ENCODE measurements at regions not wholly inside any gene's neighbourhood (a gene's known extent, or its start where the extent isn't known, plus 50 kb on each side); places are given as distances from the start of the nearest gene placed in this dataset.
"Not testable (repeated sequence)": the region's sequence is repeated elsewhere in the genome, so short reads cannot be mapped to it uniquely, and the experiment has no call there.

DNA sequence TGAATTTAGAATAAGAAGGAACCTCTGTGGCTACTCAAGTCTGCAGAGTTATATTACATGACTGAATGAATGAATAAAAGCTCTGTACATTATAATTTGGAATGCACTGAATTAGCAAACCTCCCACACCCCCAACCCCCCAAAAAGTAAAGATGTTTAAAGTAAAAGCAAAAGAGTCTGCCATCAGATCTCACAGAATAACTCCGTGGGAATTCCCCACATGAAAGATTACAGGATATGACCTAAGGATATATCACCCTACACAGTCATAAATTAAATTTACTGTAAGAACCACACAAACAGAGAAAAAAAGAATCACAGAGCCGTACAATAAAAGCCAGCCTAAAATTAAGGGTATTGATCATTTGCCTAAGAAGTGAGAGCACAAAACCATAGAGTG, 587.3 kb downstream of the PTPRC start:
- peak; percentile 46 to 54 for DNase-seq

DNA sequence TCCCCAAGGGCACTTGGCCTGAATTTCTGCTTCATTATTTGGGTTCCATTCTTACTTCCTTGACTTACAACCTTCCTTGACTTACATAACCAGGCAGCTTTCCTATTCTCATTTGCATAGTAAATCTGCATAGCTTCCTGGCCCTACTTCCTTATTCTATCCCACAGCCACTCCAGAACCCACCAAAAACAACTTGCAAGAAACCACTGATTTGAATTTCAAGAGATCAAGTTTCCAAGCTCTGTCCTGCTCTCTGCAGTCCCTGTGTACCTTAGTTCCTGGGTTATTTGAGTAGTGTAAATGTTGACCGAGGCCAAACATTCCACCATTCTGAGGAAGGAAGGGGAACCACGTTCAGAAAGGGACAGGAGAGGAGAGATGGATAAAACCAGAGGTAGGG, 603.3 kb downstream of the PTPRC start:
- Mint-ChIP-seq H3K4me1 (ENCODE audit: low read depth) (peaks cover 15% of the 10 kb centered on the region), H3K27ac (no peak overlapping the region), H3K36me3 (ENCODE audit: insufficient read depth in 2 of 2) (no peaks in the 10 kb centered on the region), H3K27me3 (ENCODE audit: low read depth) (peaks cover 14% of the 10 kb centered on the region), H3K9me3 (no peaks in the 10 kb centered on the region), H3K4me3 (no peak overlapping the region)
- no peak for DNase-seq
- no peak for ATAC-seq (replicated peaks in 1 of 2)

More for the DNA sequence above, 587.3 kb downstream of the PTPRC start:
- no peaks in the 10 kb centered on the region for H3K27me3 Mint-ChIP-seq (ENCODE audit: low read depth)
- H3K4me1 Mint-ChIP-seq (ENCODE audit: low read depth), result peaks cover 25% of the 10 kb centered on the region
- H3K27ac Mint-ChIP-seq, result peak overlapping the region; percentile 66
- H3K4me3 Mint-ChIP-seq, result peak overlapping the region; percentile 67 to 78
- peaks cover 2 to 3% of the 10 kb centered on the region in 2 donors for H3K36me3 Mint-ChIP-seq (ENCODE audit: insufficient read depth in 2 of 2)
- peak; percentile 98 for ATAC-seq (replicated peaks in 1 of 2)
- H3K9me3 Mint-ChIP-seq, result peaks cover 0 to 5% of the 10 kb centered on the region in 2 donors

DNA sequence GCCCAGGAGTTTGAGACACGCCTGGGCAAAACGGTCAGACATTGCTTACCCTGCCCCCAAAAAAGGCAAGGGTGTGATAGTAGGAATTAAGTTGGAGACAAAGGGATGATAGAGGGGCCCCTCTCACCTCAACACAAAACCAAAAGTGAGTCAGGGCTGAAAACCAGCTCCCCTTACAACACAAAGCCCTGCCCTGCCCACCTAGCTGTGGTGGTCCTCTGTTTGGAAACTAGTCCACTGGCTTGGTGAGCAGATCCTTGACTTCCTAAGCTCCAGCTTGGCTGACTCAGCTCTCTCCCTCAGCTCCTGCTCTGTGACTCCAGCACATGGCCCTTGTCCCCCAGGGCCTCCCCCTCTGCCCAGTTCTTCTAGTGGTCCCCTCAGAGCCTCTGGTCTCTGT, 603.8 kb downstream of the PTPRC start:
- H3K4me3 Mint-ChIP-seq, result no peak overlapping the region
- H3K9me3 Mint-ChIP-seq, result no peaks in the 10 kb centered on the region
- no peak overlapping the region for H3K27ac Mint-ChIP-seq
- no peaks in the 10 kb centered on the region for H3K36me3 Mint-ChIP-seq (ENCODE audit: insufficient read depth in 2 of 2)
- H3K27me3 Mint-ChIP-seq (ENCODE audit: low read depth), result peaks cover 17% of the 10 kb centered on the region
- DNase-seq (no peak), ATAC-seq (replicated peaks in 1 of 2) (no peak)
- peaks cover 15% of the 10 kb centered on the region for H3K4me1 Mint-ChIP-seq (ENCODE audit: low read depth)

DNA sequence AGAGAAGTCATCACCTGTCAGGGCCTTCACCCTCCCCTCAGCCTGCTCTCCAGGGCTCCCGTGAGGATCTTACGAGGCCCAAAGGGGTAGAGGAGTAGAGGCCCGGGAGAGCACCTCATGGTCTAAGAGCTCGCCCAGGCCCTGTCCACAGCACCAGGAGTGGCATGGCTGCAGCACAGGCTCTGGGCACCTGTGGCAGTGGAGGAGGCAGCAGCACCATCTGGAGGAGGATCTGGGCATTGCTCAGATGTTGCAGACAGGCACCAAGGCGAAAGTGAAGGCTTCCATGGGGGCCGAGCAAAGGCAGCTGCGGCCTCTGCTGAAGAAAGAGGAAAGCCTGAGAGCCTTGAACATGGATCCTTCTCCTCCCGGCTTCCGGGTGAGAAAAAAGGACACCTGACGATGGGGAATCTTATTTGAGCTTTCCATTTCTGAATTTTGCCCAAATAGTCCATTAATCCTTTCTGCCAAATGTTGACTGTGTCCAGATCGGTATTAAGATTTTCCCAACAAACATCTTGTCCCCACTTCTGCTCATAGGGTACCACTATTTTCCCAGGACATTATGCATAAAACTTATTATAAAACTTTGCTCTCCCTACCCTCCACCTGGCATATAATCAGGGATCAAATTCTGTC, 604.7 kb downstream of the PTPRC start:
- Mint-ChIP-seq H3K27me3 (ENCODE audit: low read depth) (peaks cover 24% of the 10 kb centered on the region), H3K36me3 (ENCODE audit: insufficient read depth in 2 of 2) (no peaks in the 10 kb centered on the region), H3K9me3 (no peaks in the 10 kb centered on the region), H3K27ac (no peak overlapping the region), H3K4me1 (ENCODE audit: low read depth) (peaks cover 15% of the 10 kb centered on the region), H3K4me3 (peak overlapping the region in 1 of 2 donors; percentile 36)
- ATAC-seq (replicated peaks in 1 of 2), result peak; percentile 94 to 99
- DNase-seq, result peak; percentile 73 to 81

DNA sequence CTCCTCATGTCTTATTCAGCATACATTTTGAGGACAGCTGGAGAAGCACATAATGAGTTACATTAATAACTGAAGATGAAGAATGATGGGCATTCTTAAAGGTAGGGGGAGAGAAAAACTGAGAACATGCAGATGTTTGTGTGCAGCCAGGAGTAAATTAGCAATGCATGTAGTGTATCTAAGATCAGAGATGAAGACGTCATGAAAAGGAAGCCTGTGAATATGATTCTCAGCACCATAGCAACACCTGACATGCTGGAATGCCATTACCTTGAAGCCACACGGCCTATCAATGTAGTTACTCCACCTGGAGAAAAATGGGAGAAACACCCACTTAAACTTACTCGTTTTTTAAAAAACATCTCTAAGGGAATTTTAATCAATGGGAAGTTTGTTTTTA, 607.1 kb downstream of the PTPRC start:
- Mint-ChIP-seq H3K4me3 (no peak overlapping the region), H3K36me3 (ENCODE audit: insufficient read depth in 2 of 2) (no peaks in the 10 kb centered on the region)

DNA sequence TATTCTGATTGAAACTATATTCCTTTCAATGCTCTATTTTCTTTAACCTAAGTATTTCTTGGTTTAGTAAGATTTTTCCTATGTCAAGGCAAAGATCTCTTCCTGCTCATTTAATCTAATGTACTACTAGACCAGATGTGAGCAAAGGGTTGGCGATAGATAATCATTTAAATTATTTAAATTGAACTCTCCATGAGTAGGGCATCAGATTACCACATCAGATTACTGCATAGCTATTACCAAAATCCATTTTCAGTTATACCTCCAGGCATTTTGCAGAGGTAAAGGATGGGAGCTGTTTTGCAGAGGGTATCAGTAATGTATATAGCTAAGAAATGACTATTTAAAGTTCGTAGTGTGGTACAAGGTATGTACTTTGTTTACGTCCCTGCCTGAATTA, 607.9 kb downstream of the PTPRC start:
- DNase-seq, result no peak

More for the DNA sequence above, 607.1 kb downstream of the PTPRC start:
- Mint-ChIP-seq H3K4me1 (ENCODE audit: low read depth) (peaks cover 15% of the 10 kb centered on the region), H3K27me3 (ENCODE audit: low read depth) (peaks cover 22% of the 10 kb centered on the region), H3K27ac (no peak overlapping the region), H3K9me3 (no peaks in the 10 kb centered on the region)
- ATAC-seq (replicated peaks in 1 of 2) (no peak), DNase-seq (no peak)

DNA sequence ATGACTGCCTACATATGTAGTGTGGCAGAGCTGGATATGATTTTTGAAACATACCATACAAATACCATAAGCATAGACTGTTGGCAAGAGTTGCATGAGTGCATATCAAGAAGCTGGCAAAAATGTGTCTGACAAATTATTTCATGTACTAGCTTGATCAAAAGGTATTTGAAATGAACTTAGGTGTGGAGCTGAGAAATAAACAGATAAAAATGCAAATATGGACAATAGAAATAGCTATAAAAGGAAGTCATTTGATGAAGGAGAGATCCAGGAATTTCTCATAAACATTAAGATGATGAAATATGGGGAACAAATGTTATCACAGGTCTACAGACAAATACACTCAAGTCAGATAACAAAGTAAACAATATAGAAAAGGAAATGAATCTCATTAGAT, 609.1 kb downstream of the PTPRC start:
- Mint-ChIP-seq H3K36me3 (ENCODE audit: insufficient read depth in 2 of 2) (no peaks in the 10 kb centered on the region), H3K9me3 (no peaks in the 10 kb centered on the region), H3K27ac (no peak overlapping the region), H3K27me3 (ENCODE audit: low read depth) (peaks cover 22% of the 10 kb centered on the region), H3K4me1 (ENCODE audit: low read depth) (peaks cover 13% of the 10 kb centered on the region), H3K4me3 (no peak overlapping the region)
- ATAC-seq (replicated peaks in 1 of 2) (no peak), DNase-seq (no peak)

More for the DNA sequence above, 607.9 kb downstream of the PTPRC start:
- Mint-ChIP-seq H3K4me3 (no peak overlapping the region), H3K9me3 (no peaks in the 10 kb centered on the region), H3K36me3 (ENCODE audit: insufficient read depth in 2 of 2) (no peaks in the 10 kb centered on the region), H3K27ac (no peak overlapping the region), H3K4me1 (ENCODE audit: low read depth) (peaks cover 15% of the 10 kb centered on the region), H3K27me3 (ENCODE audit: low read depth) (peaks cover 22% of the 10 kb centered on the region)
- ATAC-seq (replicated peaks in 1 of 2), result no peak

DNA sequence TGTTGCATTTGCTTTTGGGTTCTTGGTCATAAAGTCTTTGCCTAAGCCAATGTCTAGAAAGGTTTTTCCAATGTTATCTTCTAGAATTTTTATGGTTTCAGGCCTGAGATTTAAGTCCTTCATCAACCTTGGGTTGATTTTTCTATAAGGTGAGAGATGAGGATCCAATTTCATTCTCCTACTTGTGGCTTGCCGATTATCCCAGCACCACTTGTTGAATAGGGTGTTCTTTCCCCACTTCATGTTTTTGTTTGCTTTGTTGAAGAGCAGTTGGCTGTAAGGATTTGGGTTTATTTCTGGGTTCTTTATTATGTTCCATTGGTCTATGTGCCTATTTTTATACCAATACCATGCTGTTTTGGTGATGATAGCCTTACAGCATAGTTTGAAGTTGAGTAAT, 615.2 kb downstream of the PTPRC start:
- not testable (repeated sequence) for DNase-seq; H3K4me1 Mint-ChIP-seq (ENCODE audit: low read depth); H3K4me3 Mint-ChIP-seq; ATAC-seq (replicated peaks in 1 of 2); H3K9me3 Mint-ChIP-seq; H3K27ac Mint-ChIP-seq; H3K36me3 Mint-ChIP-seq (ENCODE audit: insufficient read depth in 2 of 2)
- H3K27me3 Mint-ChIP-seq (ENCODE audit: low read depth), result peaks cover 32% of the 10 kb centered on the region

DNA sequence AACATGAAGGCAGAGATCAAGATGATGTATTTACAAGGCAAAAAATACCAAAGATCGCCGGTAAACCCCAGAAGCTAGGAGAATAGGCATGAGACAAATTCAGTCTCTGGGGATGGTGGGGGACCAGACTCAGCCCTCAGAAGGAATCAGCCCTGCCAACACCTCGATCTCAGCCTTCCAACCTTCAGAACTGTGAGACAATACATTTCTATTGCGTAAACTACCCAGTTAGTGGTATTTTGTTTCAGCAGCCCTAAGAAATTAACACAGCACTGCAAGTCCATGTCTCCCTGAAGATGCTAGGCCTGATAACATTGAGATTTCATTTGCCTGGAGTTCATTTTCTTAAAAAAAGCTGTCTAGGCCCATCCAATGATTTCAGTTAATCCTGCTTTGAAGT, 622.5 kb downstream of the PTPRC start:
- no peaks in the 10 kb centered on the region for H3K9me3 Mint-ChIP-seq
- peaks cover 10% of the 10 kb centered on the region for H3K4me1 Mint-ChIP-seq (ENCODE audit: low read depth)
- peaks cover 7% of the 10 kb centered on the region for H3K27me3 Mint-ChIP-seq (ENCODE audit: low read depth)
- no peak for DNase-seq
- peaks cover 2 to 3% of the 10 kb centered on the region in 2 donors for H3K36me3 Mint-ChIP-seq (ENCODE audit: insufficient read depth in 2 of 2)
- H3K4me3 Mint-ChIP-seq, result no peak overlapping the region
- no peak for ATAC-seq (replicated peaks in 1 of 2)
- H3K27ac Mint-ChIP-seq, result no peak overlapping the region

DNA sequence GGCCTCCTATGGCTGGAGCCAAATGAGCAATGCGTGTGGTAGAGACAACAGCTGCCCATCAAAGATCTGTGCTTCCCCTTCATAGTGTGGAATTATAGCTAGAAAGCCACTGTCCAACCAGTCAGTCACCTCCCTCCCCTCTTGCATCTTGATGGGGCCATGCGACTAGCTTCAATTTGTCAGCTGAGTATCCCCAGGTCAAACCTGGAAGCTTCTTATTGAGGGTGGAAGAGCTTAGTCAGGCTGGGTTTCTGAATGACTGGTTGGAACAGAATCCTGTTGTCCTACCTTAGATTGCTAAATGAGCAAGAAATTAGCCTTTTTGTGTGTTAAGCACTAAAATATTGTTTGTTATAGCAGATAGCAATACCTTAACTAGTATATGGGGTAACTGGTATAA, 625.4 kb downstream of the PTPRC start:
- DNase-seq (peak in 1 of 2 donors; percentile 5), ATAC-seq (replicated peaks in 1 of 2) (peak in 1 of 2 donors; percentile 48)
- Mint-ChIP-seq H3K27ac (no peak overlapping the region), H3K4me1 (ENCODE audit: low read depth) (peaks cover 10% of the 10 kb centered on the region), H3K36me3 (ENCODE audit: insufficient read depth in 2 of 2) (peaks cover 0 to 2% of the 10 kb centered on the region in 2 donors), H3K27me3 (ENCODE audit: low read depth) (peaks cover under 1% of the 10 kb centered on the region), H3K4me3 (no peak overlapping the region), H3K9me3 (no peaks in the 10 kb centered on the region)

DNA sequence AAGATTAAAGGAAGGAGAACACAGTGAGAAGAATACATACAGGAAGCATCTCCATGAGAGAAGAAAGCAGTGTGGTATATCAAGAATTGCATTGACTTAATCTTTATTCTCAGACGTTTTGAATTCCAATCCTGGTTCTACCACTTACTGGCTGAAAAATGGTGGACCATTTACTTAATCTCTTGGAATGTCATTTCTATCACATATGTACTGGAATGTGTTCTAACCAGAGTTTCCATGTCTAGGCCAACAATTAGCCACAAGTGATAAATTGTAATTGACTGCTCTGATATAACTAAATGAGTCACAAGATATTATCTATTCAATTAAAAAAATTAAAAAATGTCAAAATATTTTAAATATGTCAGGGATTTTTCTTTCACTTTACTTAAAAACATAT, 626.1 kb downstream of the PTPRC start:
- H3K36me3 Mint-ChIP-seq (ENCODE audit: insufficient read depth in 2 of 2), result peaks cover 0 to 2% of the 10 kb centered on the region in 2 donors
- H3K4me3 Mint-ChIP-seq, result no peak overlapping the region
- DNase-seq, result no peak
- no peak overlapping the region for H3K27ac Mint-ChIP-seq
- no peak for ATAC-seq (replicated peaks in 1 of 2)
- H3K27me3 Mint-ChIP-seq (ENCODE audit: low read depth), result peaks cover 6% of the 10 kb centered on the region
- H3K4me1 Mint-ChIP-seq (ENCODE audit: low read depth), result peaks cover 10% of the 10 kb centered on the region
- H3K9me3 Mint-ChIP-seq, result no peaks in the 10 kb centered on the region

DNA sequence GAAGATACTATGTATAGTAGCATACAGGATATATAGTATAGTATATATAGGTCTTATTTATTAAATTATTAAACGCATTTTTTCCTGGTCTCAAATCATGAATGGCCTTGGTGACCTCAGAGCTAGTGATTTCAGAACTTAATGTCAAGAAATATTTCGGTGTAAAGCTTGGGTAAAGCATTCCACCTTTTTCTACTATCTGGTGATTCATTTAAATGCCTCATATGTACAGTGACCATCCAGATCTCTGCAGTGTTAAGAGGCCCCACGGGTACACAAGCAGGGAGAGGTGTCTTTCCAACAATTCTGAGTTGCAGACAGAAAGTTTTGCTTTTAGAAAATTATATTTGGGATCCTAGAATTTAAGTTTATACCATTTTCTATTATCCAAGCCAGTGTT, 626.5 kb downstream of the PTPRC start:
- Mint-ChIP-seq H3K27ac (no peak overlapping the region), H3K36me3 (ENCODE audit: insufficient read depth in 2 of 2) (peaks cover 0 to 2% of the 10 kb centered on the region in 2 donors), H3K27me3 (ENCODE audit: low read depth) (peaks cover 11% of the 10 kb centered on the region), H3K4me1 (ENCODE audit: low read depth) (peaks cover 10% of the 10 kb centered on the region), H3K4me3 (no peak overlapping the region), H3K9me3 (no peaks in the 10 kb centered on the region)
- DNase-seq (no peak), ATAC-seq (replicated peaks in 1 of 2) (no peak)

DNA sequence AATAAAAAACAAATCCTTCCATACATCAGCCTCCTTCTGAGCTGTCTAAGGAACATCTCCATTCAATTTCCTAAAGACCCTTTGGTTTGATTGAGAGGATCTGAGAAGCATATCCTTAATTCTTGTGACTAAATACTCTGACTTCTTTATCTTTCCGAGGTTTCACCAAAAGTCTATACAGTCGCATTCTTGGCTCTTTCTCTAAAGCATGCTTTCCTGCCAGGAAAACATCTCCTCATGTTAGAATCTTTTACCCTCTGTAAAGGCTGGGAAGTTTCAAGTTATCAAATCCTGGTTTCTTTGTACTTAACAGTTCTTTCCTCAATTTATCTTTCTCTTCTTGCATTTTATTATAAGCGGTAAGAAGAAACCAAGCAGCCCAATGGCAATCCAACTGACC, 630.4 kb downstream of the PTPRC start:
- Mint-ChIP-seq H3K36me3 (ENCODE audit: insufficient read depth in 2 of 2) (no peaks in the 10 kb centered on the region), H3K27me3 (ENCODE audit: low read depth) (peaks cover 13% of the 10 kb centered on the region), H3K27ac (no peak overlapping the region), H3K4me1 (ENCODE audit: low read depth) (peaks cover 22% of the 10 kb centered on the region), H3K4me3 (no peak overlapping the region), H3K9me3 (no peaks in the 10 kb centered on the region)
- no peak for ATAC-seq (replicated peaks in 1 of 2)
- DNase-seq, result no peak

DNA sequence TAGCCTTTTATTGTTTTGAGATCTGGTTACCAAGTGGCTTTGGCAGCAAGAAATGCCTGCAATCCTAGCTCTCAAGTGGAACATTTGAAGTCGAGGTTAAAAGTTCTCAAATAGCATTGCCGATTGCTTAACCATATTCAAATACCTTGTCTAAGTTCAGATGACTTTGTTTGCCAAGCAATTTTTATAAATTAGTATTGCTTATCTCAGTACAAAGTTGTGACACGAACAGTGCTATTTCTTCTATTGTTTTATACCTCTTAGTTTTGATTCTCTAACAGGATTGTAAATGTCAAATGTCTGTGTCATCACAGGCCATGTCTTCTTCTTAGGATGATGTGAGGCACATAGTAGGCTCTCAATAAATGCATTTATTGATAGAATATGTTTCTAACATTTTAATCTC, 633.3 kb downstream of the PTPRC start:
- no peak overlapping the region for H3K4me3 Mint-ChIP-seq
- H3K4me1 Mint-ChIP-seq (ENCODE audit: low read depth), result peaks cover 18% of the 10 kb centered on the region
- DNase-seq (no peak), ATAC-seq (replicated peaks in 1 of 2) (no peak)
- H3K27ac Mint-ChIP-seq, result no peak overlapping the region
- peaks cover 2% of the 10 kb centered on the region in 2 donors for H3K36me3 Mint-ChIP-seq (ENCODE audit: insufficient read depth in 2 of 2)
- peaks cover 0 to 3% of the 10 kb centered on the region in 2 donors for H3K9me3 Mint-ChIP-seq
- H3K27me3 Mint-ChIP-seq (ENCODE audit: low read depth), result peaks cover 13% of the 10 kb centered on the region
